ENCODE measurements at regions not wholly inside any gene's neighbourhood (a gene's known extent, or its start where the extent isn't known, plus 50 kb on each side); places are given as distances from the start of the nearest gene placed in this dataset.
"Not testable (repeated sequence)": the region's sequence is repeated elsewhere in the genome, so short reads cannot be mapped to it uniquely, and the experiment has no call there.

DNA sequence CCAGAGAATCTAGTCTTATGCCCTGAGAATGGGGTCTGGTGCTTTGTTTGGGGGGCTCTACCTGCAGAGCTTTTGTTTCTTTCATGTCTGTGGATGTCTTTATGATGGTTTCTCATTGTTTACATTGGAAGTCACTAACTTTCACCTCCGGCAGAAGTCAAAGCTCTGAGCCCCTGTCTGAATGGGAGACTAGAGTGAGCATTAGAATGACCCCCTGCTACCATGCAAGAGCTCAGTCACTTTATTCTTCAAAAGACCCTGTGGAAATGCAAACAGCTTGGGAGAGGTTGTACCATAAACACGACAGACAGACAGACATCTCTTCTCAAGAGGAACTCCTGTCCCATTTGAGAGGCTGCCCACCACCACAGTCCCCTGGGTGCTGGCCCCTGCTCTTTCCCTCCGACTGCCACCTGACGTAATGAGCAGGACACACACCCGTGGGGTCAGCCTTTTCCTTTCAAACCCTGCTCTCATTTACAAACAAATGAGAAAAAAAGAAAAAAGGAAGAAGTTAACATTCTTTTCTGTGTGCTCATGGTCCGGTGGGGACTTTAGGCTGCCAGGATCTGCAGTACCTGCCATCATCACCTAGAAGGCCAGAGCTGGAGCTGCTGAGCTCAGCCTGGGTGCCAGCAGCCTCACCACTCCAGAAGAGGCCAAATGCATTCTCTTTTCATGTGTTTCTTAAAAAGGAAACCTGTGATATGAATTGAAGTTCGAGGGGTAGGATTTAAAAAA lies 91.6 kb downstream of the FZD1 start:
- DNase-seq (ENCODE audit: low read depth in 2 of 2): no peak

DNA sequence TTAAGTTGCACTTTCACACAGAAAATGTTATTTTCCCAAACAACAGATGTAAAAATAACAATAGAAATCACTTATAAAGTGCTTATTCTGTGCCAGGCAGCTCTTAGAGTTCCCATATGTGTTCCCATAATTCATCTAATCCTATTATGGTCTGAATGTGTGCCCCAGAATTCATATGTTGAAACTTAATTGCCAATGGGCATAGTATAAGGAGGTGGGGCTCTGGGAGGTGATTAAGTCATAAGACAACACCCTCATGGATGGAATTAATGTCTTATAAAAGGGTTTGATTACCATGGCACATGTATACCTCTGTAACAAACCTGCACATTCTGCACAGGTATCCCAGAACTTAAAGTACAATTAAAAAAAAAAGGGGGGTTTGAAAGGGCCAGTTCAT lies 92.7 kb downstream of the FZD1 start:
- no peak for DNase-seq (ENCODE audit: low read depth in 2 of 2)

GRCh38 chr7:91357379-91357778 lies 93.1 kb downstream of the FZD1 start:
- no peak for DNase-seq (ENCODE audit: low read depth in 2 of 2)

DNA sequence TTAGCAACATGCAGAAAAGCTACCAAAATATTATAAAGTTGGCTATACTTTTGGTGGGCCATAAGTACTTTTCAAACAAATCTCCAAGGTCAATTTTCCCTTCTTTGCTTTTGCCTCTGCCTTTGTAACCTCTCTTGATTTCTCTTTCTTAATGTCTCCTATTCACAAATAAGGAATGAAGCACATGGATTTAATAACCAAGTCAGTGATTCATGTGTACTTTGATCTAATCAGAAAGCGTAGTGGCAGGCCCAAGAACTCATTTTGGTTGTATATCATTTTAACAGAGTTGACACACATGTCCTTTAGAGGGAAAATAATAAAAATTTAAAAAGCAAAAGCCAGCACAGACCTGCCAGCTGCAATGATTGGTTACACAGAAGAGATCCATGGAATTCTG lies 93.7 kb downstream of the FZD1 start:
- peak; percentile 62 to 73 for DNase-seq (ENCODE audit: low read depth in 2 of 2)

DNA sequence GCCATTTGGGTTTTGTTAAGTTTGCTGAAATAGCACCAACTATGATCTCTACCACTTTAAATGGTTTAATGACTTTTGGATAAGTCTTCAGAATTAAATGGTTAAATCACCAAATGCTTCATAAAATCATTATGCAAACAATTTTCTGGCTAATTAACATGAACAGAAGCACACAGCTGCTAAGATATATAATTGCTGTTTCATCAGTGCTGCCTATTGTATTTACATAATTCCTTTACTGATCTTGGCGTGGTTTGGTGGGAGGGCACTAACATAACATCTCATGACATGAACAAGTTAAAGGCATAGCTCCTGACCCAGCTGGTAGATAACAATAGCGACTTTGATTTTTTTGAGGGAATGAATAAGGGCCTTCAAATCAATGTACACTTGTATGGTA lies 94.1 kb downstream of the FZD1 start:
- DNase-seq (ENCODE audit: low read depth in 2 of 2): no peak

GRCh38 chr7:91365097-91365496 lies 100.9 kb downstream of the FZD1 start:
- DNase-seq (ENCODE audit: low read depth in 2 of 2): not testable (repeated sequence)

GRCh38 chr7:91366091-91366490 lies 101.9 kb downstream of the FZD1 start:
- DNase-seq (ENCODE audit: low read depth in 2 of 2): no peak

DNA sequence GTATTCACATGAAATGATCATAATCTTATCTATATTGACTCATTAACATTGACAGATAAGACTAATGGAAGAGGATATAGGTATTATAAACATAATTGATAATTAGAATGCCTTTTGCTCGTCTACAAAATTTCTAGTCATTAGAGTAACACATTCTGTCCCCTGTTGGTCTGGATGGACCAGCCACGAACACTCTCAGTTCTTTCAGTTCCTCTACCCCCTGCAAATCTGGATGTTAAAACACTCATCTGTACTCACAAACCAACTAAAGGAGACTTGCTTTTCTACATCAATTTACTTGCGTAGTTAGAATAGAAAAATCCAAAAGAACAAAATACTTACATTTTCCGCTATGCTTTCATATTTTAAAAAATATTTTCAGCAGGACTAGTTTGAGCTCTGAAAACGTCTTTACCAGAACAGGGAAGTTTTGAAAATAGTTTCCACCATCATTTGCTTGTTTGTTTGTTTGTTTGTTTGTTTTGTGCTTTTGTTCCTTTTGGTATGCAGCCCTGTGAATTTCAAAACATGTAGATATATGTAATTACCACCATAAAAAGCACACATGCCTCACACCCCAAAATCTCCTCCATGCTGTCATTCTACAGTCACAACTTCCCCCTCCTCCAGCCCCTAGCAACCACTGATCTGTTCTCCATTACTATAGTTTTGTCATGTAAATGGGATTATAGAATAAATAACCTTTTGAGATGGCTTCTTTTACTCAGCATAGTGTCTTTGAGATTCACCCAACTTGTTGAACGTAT lies 103.8 kb downstream of the FZD1 start:
- DNase-seq (ENCODE audit: low read depth in 2 of 2): no peak

DNA sequence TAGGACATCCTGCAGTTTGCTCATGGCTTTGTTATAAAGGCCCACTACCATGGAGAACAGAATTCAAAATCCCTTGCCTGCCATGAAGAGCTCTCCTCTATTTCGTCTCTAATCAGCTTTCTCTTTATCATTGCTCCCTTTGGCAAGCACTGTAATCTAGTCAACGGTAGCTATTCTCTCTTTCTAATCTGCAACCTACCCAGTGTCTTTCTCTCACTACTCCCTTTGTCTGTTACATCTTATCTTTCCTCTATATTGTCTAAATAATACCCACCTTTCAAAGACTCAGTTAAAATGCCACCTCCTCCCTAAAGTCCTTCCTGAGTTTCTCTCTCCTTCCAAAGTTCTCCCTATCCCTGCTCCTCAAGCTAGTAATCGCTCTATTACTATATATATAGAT lies 108.1 kb downstream of the FZD1 start:
- DNase-seq (ENCODE audit: low read depth in 2 of 2): no peak

GRCh38 chr7:91373111-91373800 lies 109.0 kb downstream of the FZD1 start:
- no peak for DNase-seq (ENCODE audit: low read depth in 2 of 2)

DNA sequence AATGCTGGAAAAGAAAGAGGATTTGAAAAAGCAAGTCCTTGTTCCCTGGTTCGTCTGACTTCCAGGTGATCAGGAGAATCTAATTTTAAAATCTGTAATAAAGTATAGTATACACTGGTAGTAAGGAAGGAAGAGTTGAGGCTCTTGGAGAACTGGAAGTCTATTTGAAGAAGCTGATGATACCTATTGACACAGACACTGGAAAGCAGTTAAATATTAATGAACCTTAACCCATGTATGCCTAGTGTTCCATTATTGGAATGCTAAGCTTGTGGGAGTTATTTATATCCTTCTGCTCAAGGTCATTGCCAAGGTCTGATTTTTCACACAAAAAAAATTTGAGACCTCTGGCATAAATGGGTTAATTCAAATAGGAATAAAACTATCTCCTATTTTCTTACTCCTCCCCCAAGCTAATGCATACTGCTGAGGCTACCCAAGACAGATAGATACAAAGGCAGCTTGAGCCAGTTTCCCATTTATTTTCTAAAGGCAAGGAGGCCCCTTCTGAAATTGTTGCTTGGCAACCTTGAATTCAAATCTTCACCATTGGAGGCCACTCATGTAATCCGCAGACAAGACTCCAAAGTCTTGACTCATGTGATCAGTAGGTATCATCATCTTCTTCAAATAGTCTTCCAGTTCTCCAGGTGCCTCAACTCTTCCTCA lies 110.2 kb downstream of the FZD1 start:
- DNase-seq (ENCODE audit: low read depth in 2 of 2): no peak

DNA sequence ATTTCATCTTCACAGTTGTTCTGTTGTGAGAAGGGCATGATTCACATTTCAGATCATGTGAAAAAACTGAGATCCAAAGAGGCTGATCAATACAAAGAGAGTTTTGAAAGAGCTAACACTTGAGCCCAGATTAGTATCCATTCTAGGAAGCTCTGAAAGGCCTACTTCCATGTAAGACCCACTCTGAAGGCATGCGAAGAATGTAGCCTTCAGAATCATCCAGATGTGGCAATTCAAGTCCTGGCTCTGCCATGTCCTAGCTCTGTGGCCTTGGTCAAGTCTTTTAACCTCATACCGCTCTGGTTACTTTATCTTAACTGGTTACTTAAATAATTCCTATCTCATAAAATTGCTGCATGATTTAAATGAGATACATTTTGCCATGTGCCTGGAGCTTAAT lies 111.1 kb downstream of the FZD1 start:
- no peak for DNase-seq (ENCODE audit: low read depth in 2 of 2)

DNA sequence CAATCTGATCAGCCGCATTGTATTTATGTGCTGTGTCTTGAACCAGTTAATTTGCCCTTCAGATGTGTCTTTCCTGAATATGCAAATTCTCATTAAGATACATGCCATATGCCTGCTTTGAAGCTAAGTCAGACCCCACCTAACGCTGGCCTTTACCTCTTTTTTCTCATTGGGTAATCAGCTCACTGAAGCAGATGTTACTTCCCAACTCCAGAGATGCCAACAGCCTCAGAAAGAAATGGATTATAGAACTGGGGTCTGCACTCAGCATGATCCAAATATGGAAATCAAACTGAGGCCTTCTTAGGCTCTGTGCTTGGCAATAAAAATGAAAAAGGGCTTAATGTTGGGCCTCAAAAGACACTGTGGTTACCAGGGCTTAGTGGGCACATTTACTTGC lies 113.9 kb downstream of the FZD1 start:
- no peak for DNase-seq (ENCODE audit: low read depth in 2 of 2)

GRCh38 chr7:91379236-91379635 lies 115.0 kb downstream of the FZD1 start:
- DNase-seq (ENCODE audit: low read depth in 2 of 2): no peak

- DNase-seq (ENCODE audit: low read depth in 2 of 2): no peak
These were observed 115.8 kb downstream of the FZD1 start for GRCh38 chr7:91379991-91380390.

GRCh38 chr7:91383053-91383904 lies 119.0 kb downstream of the FZD1 start:
- peak; percentile 86 for DNase-seq (ENCODE audit: low read depth in 2 of 2)

GRCh38 chr7:91383905-91384274 lies 119.7 kb downstream of the FZD1 start:
- DNase-seq (ENCODE audit: low read depth in 2 of 2): no peak

GRCh38 chr7:91394757-91395156 lies 130.5 kb downstream of the FZD1 start:
- not testable (repeated sequence) for DNase-seq (ENCODE audit: low read depth in 2 of 2)

GRCh38 chr7:91395313-91395712 lies 131.1 kb downstream of the FZD1 start:
- not testable (repeated sequence) for DNase-seq (ENCODE audit: low read depth in 2 of 2)

GRCh38 chr7:91397096-91397495 lies 132.9 kb downstream of the FZD1 start:
- DNase-seq (ENCODE audit: low read depth in 2 of 2): no peak

GRCh38 chr7:91397612-91398011 lies 133.4 kb downstream of the FZD1 start:
- DNase-seq (ENCODE audit: low read depth in 2 of 2): no peak
